Hepatocyte (in vitro differentiated cells): ENCODE measurements at regions not wholly inside any gene's neighbourhood (a gene's known extent, or its start where the extent isn't known, plus 50 kb on each side); places are given as distances from the start of the nearest gene placed in this dataset.

Experiments
- DNase-seq: peaks from one replicate; pipeline ENCODE4 v3.0.0-alpha.2; 2016; ENCODE audit warnings: low spot score
- H2AFZ ChIP-seq: fragments of 200-600 bp; sonication (generic); 2 replicates; pipeline ENCODE4 v1.6.0; 2016; ENCODE audit warnings: antibody characterized with exemption, mild to moderate bottlenecking
- H3K27ac ChIP-seq: fragments of 200-600 bp; sonication (generic); 2 replicates; pipeline ENCODE4 v1.5.1; 2016; ENCODE audit warnings: mild to moderate bottlenecking
- H3K27me3 ChIP-seq: fragments of 200-600 bp; sonication (generic); 2 replicates; pipeline ENCODE4 v1.6.1; 2016
- H3K36me3 ChIP-seq: fragments of 200-600 bp; sonication (generic); replicated peaks from 2 replicates; pipeline ENCODE4 v1.5.1; 2016; ENCODE audit warnings: low read depth; ENCODE audit not compliant: insufficient read depth
- H3K4me1 ChIP-seq: fragments of 200-600 bp; sonication (generic); 2 replicates; pipeline ENCODE4 v1.5.1; 2016; ENCODE audit warnings: mild to moderate bottlenecking, moderate library complexity; ENCODE audit not compliant: insufficient read depth
- H3K4me2 ChIP-seq: fragments of 200-600 bp; sonication (generic); 2 replicates; pipeline ENCODE4 v1.6.0; 2016
- H3K4me3 ChIP-seq: fragments of 200-600 bp; sonication (generic); 2 replicates; pipeline ENCODE4 v1.5.1; 2016; ENCODE audit warnings: mild to moderate bottlenecking
- H3K79me2 ChIP-seq: fragments of 200-600 bp; sonication (generic); 2 replicates; pipeline ENCODE4 v1.6.0; 2017; ENCODE audit warnings: mild to moderate bottlenecking
- H3K9me2 ChIP-seq: fragments of 200-600 bp; sonication (generic); replicated peaks from 2 replicates; pipeline ENCODE4 v1.6.0; 2017; ENCODE audit warnings: mild to moderate bottlenecking; ENCODE audit not compliant: insufficient read depth
- H3K9me3 ChIP-seq: fragments of 200-600 bp; sonication (generic); 2 replicates; pipeline ENCODE4 v1.5.1; 2016; ENCODE audit warnings: low read depth, mild to moderate bottlenecking
- H4K20me1 ChIP-seq: fragments of 200-600 bp; sonication (generic); 2 replicates; pipeline ENCODE4 v1.6.0; 2016; ENCODE audit warnings: mild to moderate bottlenecking; ENCODE audit not compliant: insufficient read depth, poor library complexity, severe bottlenecking
- CTCF ChIP-seq: fragments of 200-600 bp; sonication (generic); IDR thresholded peaks from 2 replicates; pipeline ENCODE4 v1.5.1; 2016; ENCODE audit warnings: antibody characterized with exemption, mild to moderate bottlenecking; ENCODE audit not compliant: poor library complexity
- EZH2 ChIP-seq: fragments of 200-600 bp; sonication (generic); IDR thresholded peaks from 2 replicates; pipeline ENCODE4 v1.6.1; 2016; ENCODE audit warnings: antibody characterized with exemption, mild to moderate bottlenecking, borderline replicate concordance
- EZH2phosphoT487 ChIP-seq: fragments of 200-600 bp; sonication (generic); IDR thresholded peaks from one replicate; pipeline ENCODE4 v1.6.1; 2018; ENCODE audit warnings: antibody characterized with exemption, mild to moderate bottlenecking, low read depth, moderate library complexity; ENCODE audit not compliant: unreplicated experiment, severe bottlenecking
- WGBS: methylation state at CpG from one replicate; pipeline ENCODE4 v1.1.6; 2016; ENCODE audit warnings: low lambda C conversion rate; ENCODE audit errors: missing lambda C conversion rate; 5-methylcytosine and 5-hydroxymethylcytosine counted together

- no peak for TF ChIP-seq EZH2phosphoT487
- TF ChIP-seq EZH2: no peak
- no peak for TF ChIP-seq CTCF
- peak; percentile 37 for DNase-seq
- WGBS: 3% methylated on average over 8 of the region's 16 CpGs
- no peaks in the 10 kb centered on the region for H3K36me3 ChIP-seq
- H3K4me3 ChIP-seq: no peak overlapping the region
- H4K20me1 ChIP-seq: no peaks in the 10 kb centered on the region
- no peaks in the 10 kb centered on the region for H3K9me3 ChIP-seq
- no peaks in the 10 kb centered on the region for H3K79me2 ChIP-seq
- no peaks in the 10 kb centered on the region for H3K27me3 ChIP-seq
- no peaks in the 10 kb centered on the region for H3K9me2 ChIP-seq
- H3K27ac ChIP-seq: no peak overlapping the region
- peaks cover 10% of the 10 kb centered on the region for H3K4me1 ChIP-seq
- H3K4me2 ChIP-seq: peak overlapping the region; percentile 72
- H2AFZ ChIP-seq: peak overlapping the region; percentile 49
These were observed 147.9 kb upstream of the CBLN2 start for GRCh38 chr18:72692086-72692485.

GRCh38 chr18:72687736-72688135 lies 143.6 kb upstream of the CBLN2 start:
- no peaks in the 10 kb centered on the region for H3K27me3 ChIP-seq
- no peak overlapping the region for H3K4me2 ChIP-seq
- H3K4me3 ChIP-seq: no peak overlapping the region
- H3K9me3 ChIP-seq: no peaks in the 10 kb centered on the region
- WGBS: 80% methylated on average over 4 of the region's 4 CpGs
- no peaks in the 10 kb centered on the region for H3K79me2 ChIP-seq
- H4K20me1 ChIP-seq: no peaks in the 10 kb centered on the region
- DNase-seq: no peak
- TF ChIP-seq CTCF (no peak), EZH2 (no peak), EZH2phosphoT487 (no peak)
- H3K36me3 ChIP-seq: no peaks in the 10 kb centered on the region
- no peak overlapping the region for H3K27ac ChIP-seq
- no peaks in the 10 kb centered on the region for H3K9me2 ChIP-seq
- no peak overlapping the region for H2AFZ ChIP-seq
- peaks cover 4% of the 10 kb centered on the region for H3K4me1 ChIP-seq

- no peak overlapping the region for H3K4me3 ChIP-seq
- DNase-seq: peak; percentile 21
These were observed 131.3 kb upstream of the CBLN2 start for GRCh38 chr18:72675394-72675793.

More at GRCh38 chr18:72675394-72675793, 131.3 kb upstream of the CBLN2 start:
- 60% methylated on average over 10 of the region's 10 CpGs for WGBS
- no peaks in the 10 kb centered on the region for H3K4me1 ChIP-seq
- H3K79me2 ChIP-seq: no peaks in the 10 kb centered on the region
- no peaks in the 10 kb centered on the region for H4K20me1 ChIP-seq
- no peak overlapping the region for H3K27ac ChIP-seq
- TF ChIP-seq EZH2 (no peak), EZH2phosphoT487 (no peak), CTCF (no peak)
- no peaks in the 10 kb centered on the region for H3K9me2 ChIP-seq
- H3K36me3 ChIP-seq: no peaks in the 10 kb centered on the region
- no peaks in the 10 kb centered on the region for H3K27me3 ChIP-seq
- no peaks in the 10 kb centered on the region for H3K9me3 ChIP-seq
- H2AFZ ChIP-seq: no peak overlapping the region
- H3K4me2 ChIP-seq: no peak overlapping the region
